Endothelial cell of umbilical vein (primary cell): ENCODE measurements at regions not wholly inside any gene's neighbourhood (a gene's known extent, or its start where the extent isn't known, plus 50 kb on each side); places are given as distances from the start of the nearest gene placed in this dataset.

Experiments used
- POLR2AphosphoS5 ChIP-seq: IDR thresholded peaks from 2 replicates; pipeline ENCODE4 v1.6.1; 2012; ENCODE audit warnings: low read depth, mild to moderate bottlenecking, control low read depth, low read length, moderate library complexity; ENCODE audit not compliant: insufficient read depth
- TF ChIP-seq, protein P1 (sequence below), 2 donors: IDR thresholded peaks; 1 replicate in 1 of 2; 2 replicates in 1 of 2; pipeline ENCODE4 v1.5.1; 2011; ENCODE audit warnings: low read length in 2 of 2, mild to moderate bottlenecking in 2 of 2, moderate library complexity in 2 of 2, control low read depth in 1 of 2, inconsistent platforms in 1 of 2, low read depth in 1 of 2; ENCODE audit not compliant: insufficient read depth in 1 of 2; ENCODE audit errors: extremely low read depth in 1 of 2
- TF ChIP-seq, protein P2 (sequence below): IDR thresholded peaks from 2 replicates; pipeline ENCODE4 v1.6.1; 2011; ENCODE audit not compliant: insufficient read depth, insufficient read length

GRCh38 chr4:152202415-152202814 is 333.5 kb downstream of the FBXW7 start:
- TF ChIP-seq, protein P1, sequence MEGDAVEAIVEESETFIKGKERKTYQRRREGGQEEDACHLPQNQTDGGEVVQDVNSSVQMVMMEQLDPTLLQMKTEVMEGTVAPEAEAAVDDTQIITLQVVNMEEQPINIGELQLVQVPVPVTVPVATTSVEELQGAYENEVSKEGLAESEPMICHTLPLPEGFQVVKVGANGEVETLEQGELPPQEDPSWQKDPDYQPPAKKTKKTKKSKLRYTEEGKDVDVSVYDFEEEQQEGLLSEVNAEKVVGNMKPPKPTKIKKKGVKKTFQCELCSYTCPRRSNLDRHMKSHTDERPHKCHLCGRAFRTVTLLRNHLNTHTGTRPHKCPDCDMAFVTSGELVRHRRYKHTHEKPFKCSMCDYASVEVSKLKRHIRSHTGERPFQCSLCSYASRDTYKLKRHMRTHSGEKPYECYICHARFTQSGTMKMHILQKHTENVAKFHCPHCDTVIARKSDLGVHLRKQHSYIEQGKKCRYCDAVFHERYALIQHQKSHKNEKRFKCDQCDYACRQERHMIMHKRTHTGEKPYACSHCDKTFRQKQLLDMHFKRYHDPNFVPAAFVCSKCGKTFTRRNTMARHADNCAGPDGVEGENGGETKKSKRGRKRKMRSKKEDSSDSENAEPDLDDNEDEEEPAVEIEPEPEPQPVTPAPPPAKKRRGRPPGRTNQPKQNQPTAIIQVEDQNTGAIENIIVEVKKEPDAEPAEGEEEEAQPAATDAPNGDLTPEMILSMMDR (IDR thresholded peaks at IDR 0.05; ENCODE audit: extremely low read depth in 1 of 2, insufficient read depth in 1 of 2, low read depth in 1 of 2, low read length in 2 of 2): no peak
- TF ChIP-seq, protein P2, sequence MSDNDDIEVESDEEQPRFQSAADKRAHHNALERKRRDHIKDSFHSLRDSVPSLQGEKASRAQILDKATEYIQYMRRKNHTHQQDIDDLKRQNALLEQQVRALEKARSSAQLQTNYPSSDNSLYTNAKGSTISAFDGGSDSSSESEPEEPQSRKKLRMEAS: no peak
- no peak for TF ChIP-seq POLR2AphosphoS5
